ENCODE measurements at regions not wholly inside any gene's neighbourhood (a gene's known extent, or its start where the extent isn't known, plus 50 kb on each side); places are given as distances from the start of the nearest gene placed in this dataset.

- Histone ChIP-seq H3K9me3 (no peaks in the 10 kb centered on the region), H3K4me1 (peaks cover 0 to 12% (median 6%) of the 10 kb centered on the region in 4 donors), H3K27me3 (no peaks in the 10 kb centered on the region), H3K4me3 (no peak overlapping the region), H3K27ac (no peak overlapping the region), H3K36me3 (no peaks in the 10 kb centered on the region)
- intact Hi-C loops (cut with DNase I; ENCODE audit: low total_unique reads): no loop called here
- 69 to 83% methylated on average over 2 to 3 of the region's 3 CpGs for WGBS, 2 donors (ENCODE audit: low coverage in 1 of 2)
- TF ChIP-seq, protein P1, sequence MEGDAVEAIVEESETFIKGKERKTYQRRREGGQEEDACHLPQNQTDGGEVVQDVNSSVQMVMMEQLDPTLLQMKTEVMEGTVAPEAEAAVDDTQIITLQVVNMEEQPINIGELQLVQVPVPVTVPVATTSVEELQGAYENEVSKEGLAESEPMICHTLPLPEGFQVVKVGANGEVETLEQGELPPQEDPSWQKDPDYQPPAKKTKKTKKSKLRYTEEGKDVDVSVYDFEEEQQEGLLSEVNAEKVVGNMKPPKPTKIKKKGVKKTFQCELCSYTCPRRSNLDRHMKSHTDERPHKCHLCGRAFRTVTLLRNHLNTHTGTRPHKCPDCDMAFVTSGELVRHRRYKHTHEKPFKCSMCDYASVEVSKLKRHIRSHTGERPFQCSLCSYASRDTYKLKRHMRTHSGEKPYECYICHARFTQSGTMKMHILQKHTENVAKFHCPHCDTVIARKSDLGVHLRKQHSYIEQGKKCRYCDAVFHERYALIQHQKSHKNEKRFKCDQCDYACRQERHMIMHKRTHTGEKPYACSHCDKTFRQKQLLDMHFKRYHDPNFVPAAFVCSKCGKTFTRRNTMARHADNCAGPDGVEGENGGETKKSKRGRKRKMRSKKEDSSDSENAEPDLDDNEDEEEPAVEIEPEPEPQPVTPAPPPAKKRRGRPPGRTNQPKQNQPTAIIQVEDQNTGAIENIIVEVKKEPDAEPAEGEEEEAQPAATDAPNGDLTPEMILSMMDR (IDR thresholded peaks at IDR 0.05): no peak
- TF ChIP-seq POLR2AphosphoS5 (IDR thresholded peaks at IDR 0.05) (no peak), POLR2A (IDR thresholded peaks at IDR 0.05) (no peak), EP300 (IDR thresholded peaks at IDR 0.05; ENCODE audit: low read depth) (no peak)
- in situ Hi-C loops (cut with MboI; ENCODE audit: low pct_ligation_motif_present in 1 of 4, low pct_unique_long_range_greater_than_20kb in 1 of 4, low sequenced_read_pairs in 3 of 4): no loop called here
- no peak for DNase-seq
Observed at GRCh38 chr6:14192216-14192788, 74.7 kb downstream of the CD83 start.

DNA sequence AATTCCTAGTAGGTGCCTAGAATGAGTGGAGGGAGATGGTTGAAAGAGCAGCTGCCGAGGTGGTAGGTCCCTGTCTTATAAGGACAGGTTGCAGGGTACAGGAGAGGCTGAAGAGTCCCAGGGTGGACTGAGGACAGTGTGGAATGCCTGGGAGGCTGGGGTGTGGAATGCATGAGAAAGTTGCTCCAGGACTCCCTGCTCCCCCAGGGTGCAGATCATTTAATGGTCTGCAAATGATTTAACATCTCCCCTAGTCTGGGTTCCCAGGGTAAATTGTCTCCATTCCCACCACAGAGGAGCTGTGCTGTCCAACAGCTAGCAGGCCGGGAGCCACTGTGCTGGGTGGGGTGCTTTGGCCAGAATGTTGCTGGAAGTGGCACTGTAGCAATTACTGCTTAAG lies 76.0 kb downstream of the CD83 start:
- H3K9me3 ChIP-seq: no peaks in the 10 kb centered on the region
- TF ChIP-seq EP300 (IDR thresholded peaks at IDR 0.05; ENCODE audit: low read depth): no peak
- TF ChIP-seq, protein P1 (IDR thresholded peaks at IDR 0.05): no peak
- TF ChIP-seq POLR2A (IDR thresholded peaks at IDR 0.05): no peak
- no peak for TF ChIP-seq POLR2AphosphoS5 (IDR thresholded peaks at IDR 0.05)
- H3K36me3 ChIP-seq: no peaks in the 10 kb centered on the region
- no peak overlapping the region for H3K27ac ChIP-seq
- no peak overlapping the region for H3K4me3 ChIP-seq
- no peaks in the 10 kb centered on the region for H3K27me3 ChIP-seq
- in situ Hi-C loops (cut with MboI; ENCODE audit: low pct_ligation_motif_present in 1 of 4, low pct_unique_long_range_greater_than_20kb in 1 of 4, low sequenced_read_pairs in 3 of 4) (no loop called here), intact Hi-C loops (cut with DNase I; ENCODE audit: low total_unique reads) (no loop called here)
- WGBS, 2 donors (ENCODE audit: low coverage in 1 of 2): 80 to 87% methylated on average over 1 to 2 of the region's 2 CpGs
- DNase-seq: no peak
- H3K4me1 ChIP-seq: peaks cover 0 to 12% (median 6%) of the 10 kb centered on the region in 4 donors

DNA sequence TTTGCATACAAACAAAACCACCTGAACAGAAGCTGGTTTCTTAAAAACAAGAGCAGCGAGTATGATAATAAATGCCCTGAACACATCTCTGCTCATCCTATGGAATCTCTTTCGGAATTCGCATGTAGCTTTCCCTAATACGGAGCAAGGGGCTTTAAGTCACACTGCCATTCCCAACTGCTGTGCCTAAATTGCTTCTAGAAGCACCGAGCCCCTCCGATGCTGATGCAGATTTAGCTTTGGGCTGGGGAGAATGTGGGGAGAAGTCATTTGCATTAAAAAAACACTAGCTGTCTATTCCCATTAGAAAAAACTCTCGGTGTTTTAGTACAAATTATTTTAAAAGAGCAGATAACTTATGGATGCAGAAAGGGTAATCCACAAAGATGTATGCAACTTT lies 76.9 kb downstream of the CD83 start:
- 72 to 86% methylated on average over 1 to 7 of the region's 7 CpGs for WGBS, 2 donors (ENCODE audit: low coverage in 1 of 2)
- Histone ChIP-seq H3K36me3 (no peaks in the 10 kb centered on the region), H3K27ac (no peak overlapping the region), H3K4me3 (no peak overlapping the region), H3K9me3 (no peaks in the 10 kb centered on the region), H3K27me3 (no peaks in the 10 kb centered on the region), H3K4me1 (peaks cover 0 to 12% (median 3%) of the 10 kb centered on the region in 4 donors)
- intact Hi-C loops (cut with DNase I; ENCODE audit: low total_unique reads): no loop called here
- no peak for DNase-seq
- in situ Hi-C loops (cut with MboI; ENCODE audit: low pct_ligation_motif_present in 1 of 4, low pct_unique_long_range_greater_than_20kb in 1 of 4, low sequenced_read_pairs in 3 of 4): no loop called here
- TF ChIP-seq POLR2A (IDR thresholded peaks at IDR 0.05) (no peak), EP300 (IDR thresholded peaks at IDR 0.05; ENCODE audit: low read depth) (no peak), POLR2AphosphoS5 (IDR thresholded peaks at IDR 0.05) (no peak)
- TF ChIP-seq, protein P1 (IDR thresholded peaks at IDR 0.05): no peak

DNA sequence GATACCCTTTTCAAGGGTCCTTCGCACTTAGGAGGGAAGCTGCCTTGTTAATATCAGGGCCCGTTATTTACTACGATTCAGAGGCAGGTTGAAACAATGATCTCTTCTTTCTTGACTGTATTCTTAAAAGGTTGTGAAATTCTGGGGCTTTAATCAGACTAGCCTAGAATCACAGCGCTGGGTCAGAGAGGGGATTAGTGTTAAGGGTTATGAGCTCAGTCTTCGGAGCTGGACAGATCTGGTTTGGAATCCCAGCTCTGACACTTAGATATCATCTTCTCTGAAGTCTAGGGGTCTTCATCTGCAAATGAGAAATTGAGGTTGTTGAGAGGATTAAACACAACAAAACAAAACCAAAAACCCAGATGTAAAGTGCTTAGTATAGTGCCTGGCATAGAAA lies 77.4 kb downstream of the CD83 start:
- no peaks in the 10 kb centered on the region for H3K36me3 ChIP-seq
- in situ Hi-C loops (cut with MboI; ENCODE audit: low pct_ligation_motif_present in 1 of 4, low pct_unique_long_range_greater_than_20kb in 1 of 4, low sequenced_read_pairs in 3 of 4) (no loop called here), intact Hi-C loops (cut with DNase I; ENCODE audit: low total_unique reads) (no loop called here)
- no peaks in the 10 kb centered on the region for H3K27me3 ChIP-seq
- no peaks in the 10 kb centered on the region for H3K9me3 ChIP-seq
- no peak overlapping the region for H3K27ac ChIP-seq
- WGBS, 2 donors (ENCODE audit: low coverage in 1 of 2): 91 to 100% methylated on average over 5 of the region's 5 CpGs
- H3K4me3 ChIP-seq: no peak overlapping the region
- DNase-seq: no peak
- H3K4me1 ChIP-seq: peaks cover 0 to 10% (median 3%) of the 10 kb centered on the region in 4 donors
- TF ChIP-seq EP300 (IDR thresholded peaks at IDR 0.05; ENCODE audit: low read depth) (no peak), POLR2A (IDR thresholded peaks at IDR 0.05) (no peak), POLR2AphosphoS5 (IDR thresholded peaks at IDR 0.05) (no peak)
- TF ChIP-seq, protein P1 (IDR thresholded peaks at IDR 0.05): no peak
